Sciatic nerve (tissue), 2 donors: ENCODE measurements at regions not wholly inside any gene's neighbourhood (a gene's known extent, or its start where the extent isn't known, plus 50 kb on each side); places are given as distances from the start of the nearest gene placed in this dataset.

ENCODE experiments used
- ATAC-seq: fragments of 200-7000 bp; cut with Tn5 transposase; one replicate; pipeline ENCODE4 v1.9.1; 2020; ENCODE audit warnings: mild to moderate bottlenecking, moderate library complexity
- DNase-seq: peaks from one replicate; pipeline ENCODE4 v3.0.0-alpha.2; 2020; ENCODE audit warnings: low spot score
- intact Hi-C: fragments of 100-400 bp; cut with DNase I; formaldehyde crosslinking; loops from one replicate; pipeline ENCODE4 v1.14.2; 2022
- donor health status: DM: no; HTN: no; CAD: no.
- donor health status: DM: no; HTN: no; CAD: no.

DNA sequence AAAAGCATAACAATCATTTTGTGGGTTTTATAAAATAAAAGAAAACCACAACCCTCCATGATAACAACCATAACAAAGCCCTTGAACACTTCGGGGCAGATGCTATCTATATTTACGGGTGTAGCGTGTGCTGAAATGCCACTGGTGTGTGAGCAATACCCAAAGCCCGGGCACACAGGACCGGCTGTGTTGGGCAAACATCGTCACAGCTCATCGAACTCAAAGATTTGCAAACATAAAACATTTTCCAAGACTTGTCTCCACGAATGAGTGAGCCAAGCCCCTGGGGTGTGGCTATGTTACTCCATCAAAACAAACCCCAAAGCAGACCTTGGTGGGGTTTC is 290.2 kb downstream of the LPIN1 start:
- intact Hi-C loops = no loop called here
- no peak for DNase-seq
- no peak for ATAC-seq

DNA sequence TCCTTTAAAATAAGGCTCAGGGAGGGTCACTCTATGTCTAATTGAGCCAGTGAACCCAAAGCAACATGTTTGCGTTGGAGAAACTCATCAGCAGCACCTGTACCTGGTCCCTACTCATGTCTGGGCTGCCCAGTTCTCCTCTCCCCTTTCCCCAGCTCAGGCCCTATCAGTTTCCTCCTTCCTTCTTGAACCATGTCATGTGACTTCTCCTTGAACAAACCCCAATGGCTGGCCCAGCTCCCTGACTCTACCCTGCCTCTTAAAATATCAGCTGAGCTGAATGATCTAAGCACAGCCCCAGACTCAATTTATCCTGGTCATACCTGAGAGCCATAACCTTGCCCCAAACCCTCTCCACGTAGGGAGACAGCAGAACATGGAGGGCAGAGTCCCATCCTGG is 290.9 kb downstream of the LPIN1 start:
- ATAC-seq (no peak), DNase-seq (no peak)
- intact Hi-C loops = no loop called here

DNA sequence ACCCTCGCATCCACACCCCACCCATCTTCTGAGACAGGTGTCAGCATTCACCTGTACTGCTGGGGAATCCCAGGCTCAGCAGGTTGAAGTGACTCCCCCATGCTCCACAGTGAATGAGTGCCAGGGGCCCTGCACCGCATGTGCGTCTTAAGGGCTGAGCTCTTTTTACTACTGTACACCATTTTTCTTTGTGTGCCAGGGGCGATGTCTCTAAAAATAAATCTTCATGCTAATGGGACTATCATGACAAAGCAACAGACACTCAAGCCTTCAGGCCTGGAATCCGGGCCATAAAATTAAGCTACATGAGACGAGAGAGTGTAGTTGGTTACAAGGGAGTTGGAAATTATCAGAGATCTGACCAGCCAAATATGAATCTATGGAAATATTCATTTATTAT is 294.8 kb downstream of the LPIN1 start:
- intact Hi-C loops = no loop called here
- ATAC-seq (no peak), DNase-seq (no peak)

DNA sequence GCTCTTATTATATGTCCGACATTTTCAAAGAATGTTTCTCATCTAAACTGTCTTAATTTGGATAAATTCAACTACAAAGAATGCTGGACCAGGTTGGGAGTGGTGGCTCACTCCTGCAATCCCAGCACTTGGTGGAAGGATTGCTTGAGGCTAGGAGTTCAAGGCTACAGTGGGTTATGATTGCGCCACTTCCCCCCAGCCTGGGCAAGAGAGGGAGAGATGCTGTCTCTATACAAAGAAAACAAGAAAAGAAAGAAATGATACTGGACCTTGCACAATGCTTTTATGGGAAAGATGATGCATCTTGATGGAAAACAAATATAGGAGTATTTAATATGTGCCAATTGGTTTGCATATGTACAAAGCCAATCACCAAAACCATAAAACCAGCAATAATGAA is 296.7 kb downstream of the LPIN1 start:
- ATAC-seq = no peak

DNA sequence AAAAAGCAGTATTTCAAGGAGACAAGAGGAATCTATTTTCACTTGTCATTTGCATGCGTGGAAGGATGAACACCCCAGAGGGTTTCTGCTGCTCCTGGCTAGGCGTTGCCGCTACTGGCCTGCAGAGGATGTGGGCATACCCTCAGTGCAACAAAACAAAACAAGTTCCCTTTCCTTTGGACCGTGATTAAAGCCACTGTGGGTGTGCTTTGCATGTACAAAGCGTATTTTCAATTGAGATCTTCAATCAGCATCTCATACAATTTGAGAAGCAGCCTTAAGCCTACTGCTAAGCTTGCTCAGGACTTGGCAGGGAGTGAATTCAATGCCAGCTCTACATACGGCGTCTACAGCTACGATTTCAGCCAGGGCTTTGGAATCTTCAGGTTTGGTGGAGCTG is 298.4 kb downstream of the LPIN1 start:
- no peak for DNase-seq
- ATAC-seq = no peak
- intact Hi-C loops = no loop called here

More for the DNA sequence above, 296.7 kb downstream of the LPIN1 start:
- DNase-seq = no peak
- intact Hi-C loops = no loop called here

DNA sequence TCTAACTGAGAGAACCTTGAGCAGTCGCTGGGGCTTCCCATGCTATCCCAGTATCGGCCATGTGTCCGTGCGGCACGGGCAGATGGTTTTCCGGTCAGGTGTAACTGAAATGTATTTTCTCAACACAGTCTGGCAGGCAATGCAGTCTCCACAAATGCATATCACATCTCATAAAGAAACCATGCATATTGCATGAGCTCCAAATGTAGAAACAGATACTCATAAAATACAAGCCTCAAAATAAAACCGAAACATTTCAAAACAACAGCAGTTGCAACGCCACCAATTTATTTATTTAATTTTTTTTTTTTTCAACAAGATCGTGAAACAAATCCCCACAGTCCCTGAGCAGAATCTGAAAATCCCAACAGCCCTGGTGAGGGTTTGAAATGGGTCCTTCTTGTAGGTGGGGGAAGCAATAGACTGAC is 299.4 kb downstream of the LPIN1 start:
- ATAC-seq (no peak), DNase-seq (no peak)
- intact Hi-C loops = no loop called here

DNA sequence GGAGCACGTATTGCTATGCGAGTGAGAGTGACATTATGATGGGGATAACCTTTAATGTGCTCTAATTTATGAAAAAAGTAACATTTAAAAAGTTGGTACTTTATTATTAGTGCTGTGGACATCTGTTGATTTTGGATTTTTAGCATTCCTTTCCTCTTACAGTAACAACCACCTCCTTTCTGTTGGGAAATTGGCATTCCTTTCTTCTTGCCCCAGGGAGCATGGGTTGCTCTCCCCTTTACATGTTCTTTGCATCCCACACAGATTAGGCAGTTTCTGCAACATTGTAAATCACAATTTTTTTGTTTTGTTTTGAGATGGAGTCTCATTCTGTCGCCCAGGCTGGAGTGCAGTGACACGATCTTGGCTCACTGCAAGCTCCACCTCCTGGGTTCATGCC is 300.2 kb downstream of the LPIN1 start:
- intact Hi-C loops = no loop called here
- ATAC-seq (no peak), DNase-seq (no peak)

DNA sequence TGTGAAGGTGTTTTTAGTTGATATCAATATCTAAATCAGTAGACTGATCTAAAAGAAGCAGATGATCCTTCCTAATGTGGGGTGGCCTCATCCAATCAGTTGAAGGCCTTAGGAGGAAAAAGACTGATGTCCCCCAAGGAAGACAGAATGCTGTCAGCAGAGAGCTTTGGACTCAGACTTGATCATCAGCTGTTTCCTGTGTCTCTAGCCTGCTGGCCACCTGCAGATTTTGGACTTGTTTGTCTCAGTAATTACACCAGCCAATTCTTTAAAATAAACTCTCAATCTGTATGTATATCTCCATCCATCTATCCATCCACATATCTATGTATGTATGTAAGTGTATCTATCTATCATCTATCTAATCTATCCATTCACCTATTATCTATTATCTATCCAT is 301.3 kb downstream of the LPIN1 start:
- no peak for DNase-seq
- intact Hi-C loops = no loop called here
- no peak for ATAC-seq

DNA sequence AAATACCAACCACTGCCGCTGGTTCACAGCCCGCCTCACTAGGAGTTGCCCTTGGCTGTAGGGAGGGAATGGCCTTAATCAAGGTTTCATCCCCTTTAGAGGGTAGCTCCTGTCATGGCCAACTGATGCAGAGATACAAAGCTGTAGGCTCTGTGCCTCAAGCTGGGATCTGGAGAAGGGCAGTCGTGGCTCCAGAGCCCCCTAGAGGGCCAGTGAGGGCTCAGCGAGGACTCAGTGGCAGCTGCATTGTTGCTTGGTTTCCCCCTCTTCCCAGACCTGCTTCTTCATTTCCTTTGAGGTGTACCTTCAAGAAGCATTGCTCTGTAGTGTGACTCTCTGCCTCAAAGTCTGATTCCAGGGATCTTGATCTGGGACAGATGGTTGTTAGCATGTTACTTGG is 302.1 kb downstream of the LPIN1 start:
- ATAC-seq = no peak
- no peak for DNase-seq
- intact Hi-C loops = no loop called here

DNA sequence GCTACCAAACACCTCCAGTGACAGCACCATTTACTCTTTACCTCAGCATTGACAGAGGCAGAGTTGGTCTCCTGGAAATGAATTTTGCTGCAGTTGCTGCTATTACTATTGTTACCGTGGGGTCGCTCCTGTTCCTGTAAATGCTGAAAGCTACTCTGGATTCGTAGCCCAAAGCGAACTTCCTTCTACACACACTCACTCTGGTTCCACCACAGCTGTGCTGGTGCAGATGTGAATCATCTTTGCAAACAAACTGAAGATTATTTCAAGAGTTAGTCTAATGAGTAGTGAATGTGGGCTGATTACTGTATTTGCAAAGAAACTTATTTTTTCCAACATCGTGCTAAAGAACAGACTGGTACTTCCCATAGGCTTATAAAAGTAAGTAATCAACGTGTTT is 304.0 kb downstream of the LPIN1 start:
- intact Hi-C loops = no loop called here
- DNase-seq (no peak), ATAC-seq (peak; percentile 78)

DNA sequence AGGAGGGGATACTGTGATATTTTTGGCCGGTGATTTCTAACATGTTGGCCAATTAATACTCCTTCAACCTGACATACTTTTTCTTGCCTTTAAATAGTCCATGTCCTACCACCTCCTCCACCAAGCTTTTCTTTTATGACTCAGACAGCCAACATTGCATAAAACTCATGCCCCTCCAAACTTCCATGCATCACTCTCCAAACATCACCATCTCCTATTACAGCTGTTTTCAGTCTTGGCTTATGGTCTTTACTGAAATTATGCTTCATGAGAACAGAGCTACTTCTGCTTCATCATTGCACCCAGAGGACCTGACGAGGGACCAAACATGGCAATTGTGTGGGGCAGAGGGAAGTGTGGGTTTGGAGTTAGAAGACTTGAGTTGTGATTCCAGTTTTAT is 305.4 kb downstream of the LPIN1 start:
- no peak for DNase-seq
- ATAC-seq = no peak
- intact Hi-C loops = no loop called here

DNA sequence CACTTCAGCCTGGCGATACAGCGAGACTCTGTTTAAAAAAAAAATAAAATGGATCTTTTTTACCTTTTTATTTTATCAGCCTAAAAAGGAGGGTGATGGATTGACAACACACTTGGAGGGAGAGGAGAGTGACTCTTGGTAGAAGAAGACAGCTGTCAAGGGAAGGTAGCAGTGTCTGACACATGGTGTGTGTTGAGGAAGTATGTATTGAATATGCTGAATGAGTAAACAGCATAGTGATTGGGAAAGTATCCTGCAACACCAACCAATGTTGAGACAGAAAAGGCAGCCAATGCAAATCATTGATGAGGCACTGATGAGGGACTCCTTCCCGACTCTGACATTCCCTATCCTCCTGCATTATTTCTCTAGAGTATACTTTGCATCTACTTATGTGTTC is 306.4 kb downstream of the LPIN1 start:
- ATAC-seq = no peak
- DNase-seq = no peak
- intact Hi-C loops = no loop called here

DNA sequence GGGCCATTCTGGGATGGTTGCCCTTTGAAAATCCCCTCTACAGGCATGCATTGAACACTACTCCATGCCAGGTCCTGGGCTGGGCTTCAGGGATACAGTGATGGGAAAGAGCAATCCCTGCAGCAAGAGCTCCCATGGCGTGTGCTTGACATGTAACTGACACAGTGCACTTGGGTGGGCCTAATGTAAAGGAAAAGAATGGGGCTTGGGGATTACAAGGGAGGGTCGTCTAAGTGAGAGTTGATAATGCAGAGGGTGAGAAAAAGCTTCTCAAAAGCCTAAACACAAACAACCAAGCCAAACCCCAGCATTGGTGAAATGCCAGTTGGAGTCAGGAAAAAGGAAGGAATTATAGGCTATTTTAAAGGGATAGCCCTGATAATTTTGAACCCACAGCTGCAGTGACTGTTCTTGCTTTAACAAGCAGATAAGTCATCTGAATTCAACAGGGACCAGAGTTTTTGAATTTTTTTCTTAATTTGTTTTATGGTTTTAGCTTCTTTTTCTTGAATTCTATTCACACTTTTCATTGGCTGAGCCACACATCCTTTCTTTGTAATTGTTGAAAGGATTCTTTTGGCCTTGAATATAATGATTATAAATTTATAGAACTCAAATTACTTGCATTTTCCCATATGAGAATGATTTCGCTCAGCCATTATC is 308.7 kb downstream of the LPIN1 start:
- intact Hi-C loops = no loop called here
- DNase-seq (no peak), ATAC-seq (no peak)

DNA sequence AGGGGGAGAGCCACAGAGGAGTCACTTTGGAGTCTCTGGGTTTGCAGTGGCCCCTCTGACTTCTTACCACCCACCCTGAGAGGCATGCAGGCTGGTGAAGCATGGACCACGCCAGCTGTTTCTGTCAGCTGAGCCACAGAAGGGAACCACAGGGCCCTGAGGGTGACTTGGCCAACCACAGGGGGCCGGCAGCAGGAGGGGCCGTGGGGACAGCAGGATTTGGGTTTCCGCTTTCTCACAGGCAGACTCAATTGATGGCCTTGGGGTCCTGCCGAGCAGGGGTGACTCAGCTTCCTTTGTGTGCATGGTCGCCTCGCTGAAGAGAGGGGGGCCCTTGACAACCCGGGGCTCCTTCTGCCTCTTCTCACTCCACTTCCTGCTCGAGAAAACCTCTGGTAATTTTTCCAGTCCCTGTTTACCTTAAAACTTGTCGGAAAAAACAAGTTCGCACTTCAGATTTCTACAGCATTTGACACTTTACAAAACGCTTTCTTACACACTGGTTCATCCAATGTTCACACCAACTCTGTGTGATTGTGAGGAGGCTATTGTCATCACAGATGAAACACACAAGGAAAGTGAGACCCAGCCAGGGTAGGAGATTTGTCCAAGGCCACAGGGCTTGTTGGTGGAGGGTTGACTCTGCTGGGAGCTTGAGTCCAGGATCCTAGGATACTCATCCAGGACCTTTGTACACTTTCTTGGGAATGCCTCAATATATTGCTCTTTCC is 311.2 kb downstream of the LPIN1 start:
- DNase-seq (peak; percentile 66), ATAC-seq (peak; percentile 63)
- intact Hi-C loops = no loop called here

DNA sequence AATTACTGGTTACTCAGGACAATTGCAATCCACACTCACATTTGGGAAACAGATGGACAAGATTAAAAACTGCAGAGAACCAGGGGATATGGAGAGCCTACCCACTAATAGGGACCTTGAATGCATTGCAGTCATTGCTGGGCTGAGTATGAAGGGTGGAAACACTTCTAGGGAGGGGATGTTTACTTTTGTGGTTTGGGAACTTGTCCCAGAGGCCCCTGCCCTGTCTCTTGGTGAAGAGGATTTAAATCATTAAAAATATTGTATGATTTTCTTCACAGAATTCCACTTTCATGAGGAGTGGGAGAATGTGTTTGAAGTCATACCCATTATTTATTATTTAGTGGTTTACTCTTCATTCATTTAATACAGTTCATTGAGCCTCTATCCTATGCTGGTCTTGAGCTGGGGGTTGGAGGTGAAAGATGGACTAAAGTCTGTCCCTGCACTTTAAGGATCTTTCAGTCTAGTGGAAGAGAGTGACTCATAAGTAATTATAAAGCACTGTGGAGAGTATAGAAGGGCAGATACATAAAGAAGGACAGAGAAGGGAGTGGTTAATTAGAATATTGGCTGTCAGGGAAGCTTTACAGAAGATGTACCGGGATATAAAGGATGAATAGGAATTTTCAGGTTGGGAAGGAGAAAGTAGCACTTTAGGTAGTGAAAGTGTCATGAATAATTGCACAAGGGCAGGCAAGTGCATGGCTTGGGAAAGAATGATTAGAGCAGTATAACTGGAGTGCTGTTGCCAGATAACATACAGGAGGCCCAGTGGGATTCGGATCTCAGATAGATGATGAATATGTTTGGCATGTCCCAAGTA is 313.4 kb downstream of the LPIN1 start:
- ATAC-seq (no peak), DNase-seq (no peak)
- intact Hi-C loops = no loop called here

DNA sequence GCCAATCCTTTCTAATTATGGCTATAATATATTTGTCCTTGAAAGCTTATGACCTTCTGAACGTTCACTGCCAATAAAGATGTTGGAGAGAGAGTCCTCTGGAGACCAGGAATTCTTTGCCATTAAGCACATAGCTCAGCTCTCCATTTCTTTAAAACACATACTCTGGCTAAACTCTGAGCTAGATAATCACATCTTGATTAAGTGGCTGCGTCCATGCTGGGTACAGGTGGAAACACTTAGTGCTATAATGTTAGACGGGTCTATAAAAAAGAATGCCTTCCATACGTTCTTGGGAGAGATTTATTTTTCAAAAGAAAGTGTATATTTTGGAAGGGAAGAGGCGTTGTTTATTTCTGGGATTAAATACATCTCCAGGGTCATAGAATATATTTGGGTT is 314.5 kb downstream of the LPIN1 start:
- intact Hi-C loops = no loop called here
- DNase-seq (no peak), ATAC-seq (no peak)

DNA sequence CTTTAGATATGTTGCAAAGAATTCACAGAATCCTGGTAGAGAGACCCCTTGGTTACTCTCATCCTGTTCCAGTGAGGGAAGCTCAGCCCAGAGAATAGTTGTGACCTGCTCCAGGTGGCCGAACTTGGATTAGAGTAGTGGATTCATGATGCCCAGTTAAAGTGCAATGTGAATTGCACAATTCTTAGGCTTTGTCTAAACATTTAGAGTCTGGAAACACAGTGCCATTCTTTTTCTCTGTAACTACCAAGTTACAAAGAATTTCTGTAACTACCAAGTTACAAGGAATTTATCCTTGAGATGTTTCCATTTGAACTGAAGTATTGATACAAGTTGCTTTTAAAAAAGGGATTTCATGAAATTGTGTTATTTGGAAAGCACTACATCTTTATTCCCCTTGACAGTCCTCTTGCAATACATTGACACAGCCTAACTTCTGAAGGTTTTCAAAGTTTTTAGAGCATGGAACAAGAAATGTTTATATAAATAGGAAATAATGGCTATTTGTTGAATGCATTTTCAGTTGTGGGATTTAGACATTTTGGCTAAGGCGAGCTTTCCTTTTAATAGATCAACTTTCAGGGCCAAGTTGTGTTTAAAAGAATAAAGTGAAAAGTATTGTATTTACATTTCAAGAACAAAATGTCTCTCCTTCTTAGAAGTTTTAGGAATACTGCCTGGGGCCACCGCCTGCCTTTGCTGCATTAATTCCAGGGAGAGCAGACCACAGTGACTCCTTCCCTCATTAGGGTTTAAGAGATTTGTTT is 315.0 kb downstream of the LPIN1 start:
- DNase-seq (no peak), ATAC-seq (no peak)
- intact Hi-C loops = no loop called here

DNA sequence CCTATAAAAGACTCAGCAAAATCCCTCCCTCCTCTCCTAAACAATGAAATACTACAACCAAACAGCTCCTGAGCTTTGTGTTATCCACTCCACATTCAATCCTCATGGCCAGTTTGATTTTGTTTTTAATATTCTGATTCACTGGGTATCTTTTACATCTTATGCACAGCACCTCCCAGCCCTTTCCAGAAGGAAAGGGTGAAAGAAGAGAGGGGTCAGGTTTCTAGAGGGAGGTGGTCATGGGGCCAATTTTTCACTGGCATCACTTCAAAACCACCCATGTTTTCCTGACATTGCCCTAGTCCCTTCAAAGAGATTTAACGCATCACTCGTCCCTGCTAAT is 315.6 kb downstream of the LPIN1 start:
- no peak for DNase-seq
- intact Hi-C loops = no loop called here
- ATAC-seq = no peak

DNA sequence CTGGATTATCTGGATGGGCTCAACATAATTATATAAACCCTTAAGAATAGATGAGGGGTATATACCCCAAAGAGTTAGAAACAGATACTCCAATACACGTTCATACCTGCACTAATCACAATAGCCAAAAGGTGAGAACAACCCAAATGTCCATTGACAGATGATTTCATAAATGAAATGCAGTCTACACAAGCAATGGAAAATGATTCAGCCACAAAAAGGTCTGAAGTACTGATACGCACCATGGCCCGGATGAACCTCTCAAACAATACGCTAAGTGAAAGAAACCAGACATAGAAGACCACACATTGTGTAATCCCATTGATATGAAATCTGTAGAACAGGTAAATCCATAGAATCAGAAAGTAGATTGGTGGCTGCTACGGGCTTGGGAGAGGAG is 316.8 kb downstream of the LPIN1 start:
- DNase-seq = no peak
- ATAC-seq = no peak
- intact Hi-C loops = no loop called here

DNA sequence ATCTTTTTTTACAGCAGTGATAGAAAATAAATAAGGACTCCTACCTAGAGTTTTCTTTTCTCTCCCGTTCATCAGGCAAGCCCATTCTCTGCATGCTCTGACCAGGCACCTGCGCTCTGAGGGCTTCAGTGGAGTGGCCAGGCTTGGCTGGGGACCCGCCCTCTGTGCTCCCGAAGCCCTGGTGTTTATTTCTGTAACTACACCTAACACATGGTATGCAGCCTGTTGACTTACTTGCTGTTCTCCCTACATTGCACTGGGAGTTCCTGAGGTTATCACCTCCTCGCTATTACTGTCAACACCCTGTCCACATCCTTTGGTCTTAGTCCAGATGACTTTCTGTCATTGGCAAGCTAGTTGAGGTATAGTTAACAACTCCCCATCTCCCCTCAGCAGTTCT is 317.7 kb downstream of the LPIN1 start:
- ATAC-seq = no peak
- DNase-seq = no peak
- intact Hi-C loops = no loop called here
